WTC11 (cell line): ENCODE measurements at regions not wholly inside any gene's neighbourhood (a gene's known extent, or its start where the extent isn't known, plus 50 kb on each side); places are given as distances from the start of the nearest gene placed in this dataset.

Experiments used
- ATAC-seq: fragments of 200-7000 bp; cut with Tn5 transposase; 2 replicates; pipeline ENCODE4 v1.10.0; 2021; ENCODE audit warnings: mild to moderate bottlenecking, moderate library complexity
- CTCF ChIA-PET: fragments of 300-600 bp; sonication (Branson Sonifier 250); formaldehyde crosslinking; loops from one replicate; lab custom pipeline; 2021; ENCODE audit warnings: antibody characterized with exemption; lab: Charles Lee
- POLR2A ChIA-PET: fragments of 350-600 bp; sonication (Branson Sonifier 250); formaldehyde crosslinking; loops from one replicate; lab custom pipeline; 2021; ENCODE audit warnings: antibody characterized with exemption; lab: Charles Lee
- DNase-seq: peaks from one replicate; pipeline ENCODE4 v3.0.0; 2021; ENCODE audit warnings: low spot score
- H3K27ac Mint-ChIP-seq: 2 replicates; pipeline ENCODE4 v1.8.0; 2021; ENCODE audit warnings: mixed read lengths
- H3K27me3 Mint-ChIP-seq: 2 replicates; pipeline ENCODE4 v1.8.0; 2021; ENCODE audit warnings: low read depth, mild to moderate bottlenecking, moderate library complexity, mixed read lengths
- H3K36me3 Mint-ChIP-seq: 2 replicates; pipeline ENCODE4 v1.8.0; 2021; ENCODE audit warnings: mixed read lengths
- H3K4me1 Mint-ChIP-seq: 2 replicates; pipeline ENCODE4 v1.8.0; 2022; ENCODE audit warnings: mixed read lengths
- H3K4me3 Mint-ChIP-seq: 2 replicates; pipeline ENCODE4 v1.8.0; 2021; ENCODE audit warnings: mild to moderate bottlenecking, moderate library complexity, mixed read lengths
- H3K9me3 Mint-ChIP-seq: 2 replicates; pipeline ENCODE4 v1.8.0; 2021; ENCODE audit warnings: mixed read lengths
- EMX1 ChIP-seq: fragments of 250-450 bp; sonication (Bioruptor Pico); IDR thresholded peaks from 2 replicates; pipeline ENCODE4 v1.8.0; 2021; ENCODE audit warnings: mild to moderate bottlenecking
- FOXJ3 ChIP-seq: sonication (generic); formaldehyde crosslinking; IDR thresholded peaks from 2 replicates; pipeline ENCODE4 v1.9.0; 2021; ENCODE audit warnings: missing genetic modification reagents, mild to moderate bottlenecking, borderline replicate concordance
- FOXK1 ChIP-seq: sonication (generic); formaldehyde crosslinking; IDR thresholded peaks from 2 replicates; pipeline ENCODE4 v1.8.0; 2022; ENCODE audit warnings: mild to moderate bottlenecking, moderate library complexity, missing genetic modification reagents
- HMGXB4 ChIP-seq: sonication (generic); formaldehyde crosslinking; IDR thresholded peaks from 2 replicates; pipeline ENCODE4 v1.8.1; 2023; ENCODE audit warnings: mild to moderate bottlenecking, moderate library complexity, missing genetic modification reagents
- IRF2 ChIP-seq: sonication (generic); formaldehyde crosslinking; IDR thresholded peaks from 2 replicates; pipeline ENCODE4 v1.8.0; 2022; ENCODE audit warnings: low read depth, missing genetic modification reagents, borderline replicate concordance
- JUN ChIP-seq: sonication (generic); formaldehyde crosslinking; IDR thresholded peaks from 2 replicates; pipeline ENCODE4 v1.8.0; 2023; ENCODE audit warnings: mild to moderate bottlenecking, missing genetic modification reagents
- MXD4 ChIP-seq: fragments of 250-450 bp; sonication (Bioruptor Pico); IDR thresholded peaks from 2 replicates; pipeline ENCODE4 v1.8.0; 2021; ENCODE audit warnings: mild to moderate bottlenecking, moderate library complexity, borderline replicate concordance
- NFATC4 ChIP-seq: fragments of 250-450 bp; sonication (Bioruptor Pico); IDR thresholded peaks from 2 replicates; pipeline ENCODE4 v1.9.0; 2021; ENCODE audit warnings: mild to moderate bottlenecking
- NR1H2 ChIP-seq: sonication (generic); formaldehyde crosslinking; IDR thresholded peaks from 2 replicates; pipeline ENCODE4 v1.9.0; 2021; ENCODE audit warnings: mild to moderate bottlenecking, moderate library complexity, missing genetic modification reagents
- NR3C1 ChIP-seq: sonication (generic); formaldehyde crosslinking; conservative IDR thresholded peaks from 2 replicates; pipeline ENCODE4 v1.8.1; 2023; ENCODE audit warnings: low read depth, mild to moderate bottlenecking, missing genetic modification reagents
- TCF7 ChIP-seq: sonication (generic); formaldehyde crosslinking; IDR thresholded peaks from 2 replicates; pipeline ENCODE4 v1.8.0; 2022; ENCODE audit warnings: mild to moderate bottlenecking, low read depth, missing genetic modification reagents, moderate library complexity
- TEAD1 ChIP-seq: sonication (generic); formaldehyde crosslinking; IDR thresholded peaks from 2 replicates; pipeline ENCODE4 v1.8.0; 2022; ENCODE audit warnings: mild to moderate bottlenecking, missing genetic modification reagents
- USF2 ChIP-seq: sonication (generic); formaldehyde crosslinking; IDR thresholded peaks from 2 replicates; pipeline ENCODE4 v1.8.1; 2023; ENCODE audit warnings: mild to moderate bottlenecking, missing genetic modification reagents, moderate library complexity
- ZBTB43 ChIP-seq: sonication (generic); formaldehyde crosslinking; IDR thresholded peaks from 2 replicates; pipeline ENCODE4 v1.8.1; 2023; ENCODE audit warnings: mild to moderate bottlenecking, missing genetic modification reagents
- ZNF121 ChIP-seq: sonication (generic); formaldehyde crosslinking; IDR thresholded peaks from 2 replicates; pipeline ENCODE4 v1.8.0; 2023; ENCODE audit warnings: missing genetic modification reagents
- ZNF232 ChIP-seq: sonication (generic); formaldehyde crosslinking; IDR thresholded peaks from 2 replicates; pipeline ENCODE4 v1.8.0; 2022; ENCODE audit warnings: mild to moderate bottlenecking, missing genetic modification reagents
- ZNF281 ChIP-seq: sonication (generic); formaldehyde crosslinking; IDR thresholded peaks from 2 replicates; pipeline ENCODE4 v1.8.0; 2023; ENCODE audit warnings: mild to moderate bottlenecking, missing genetic modification reagents
- ZNF423 ChIP-seq: fragments of 250-450 bp; sonication (Bioruptor Pico); IDR thresholded peaks from 2 replicates; pipeline ENCODE4 v2.1.2; 2022; ENCODE audit warnings: mild to moderate bottlenecking, moderate library complexity
- ZNF425 ChIP-seq: fragments of 250-450 bp; sonication (Bioruptor Pico); conservative IDR thresholded peaks from 2 replicates; pipeline ENCODE4 v1.9.0; 2021; ENCODE audit warnings: mild to moderate bottlenecking
- ZSCAN18 ChIP-seq: fragments of 250-450 bp; sonication (Bioruptor Pico); IDR thresholded peaks from 2 replicates; pipeline ENCODE4 v2.1.2; 2022; ENCODE audit warnings: mild to moderate bottlenecking, moderate library complexity

- POLR2A ChIA-PET: no interaction called here
Observed at GRCh38 chrX:10902001-10902400, 209.1 kb upstream of the HCCS start.

More at GRCh38 chrX:10902001-10902400, 209.1 kb upstream of the HCCS start:
- TF ChIP-seq ZNF121 (CRISPR knock-in tag): no peak
- no peak for TF ChIP-seq TEAD1 (CRISPR knock-in tag)
- TF ChIP-seq NR1H2 (CRISPR knock-in tag): no peak
- TF ChIP-seq ZNF423 (CRISPR knock-in tag): no peak
- TF ChIP-seq ZNF232: no peak
- no peak for TF ChIP-seq JUN (CRISPR knock-in tag)
- no peak for TF ChIP-seq ZSCAN18 (CRISPR knock-in tag)
- TF ChIP-seq NFATC4 (CRISPR knock-in tag): no peak
- TF ChIP-seq TCF7 (CRISPR knock-in tag): no peak
- no peak for TF ChIP-seq USF2
- no peak for TF ChIP-seq NR3C1
- TF ChIP-seq ZBTB43 (CRISPR knock-in tag): no peak
- TF ChIP-seq FOXK1: no peak
- TF ChIP-seq EMX1: no peak
- TF ChIP-seq HMGXB4: no peak
- TF ChIP-seq IRF2: no peak
- TF ChIP-seq ZNF425: no peak
- TF ChIP-seq FOXJ3 (CRISPR knock-in tag): no peak
- no peak for TF ChIP-seq MXD4
- no peak for TF ChIP-seq ZNF281
- TF ChIP-seq, all 79 proteins: peak for 0
- Mint-ChIP-seq H3K4me3 (no peak overlapping the region), H3K9me3 (peaks cover 2% of the 10 kb centered on the region), H3K4me1 (no peaks in the 10 kb centered on the region; the same call in 1 of the 2 replicates), H3K27me3 (no peaks in the 10 kb centered on the region), H3K36me3 (no peaks in the 10 kb centered on the region), H3K27ac (no peak overlapping the region)
- DNase-seq (no peak), ATAC-seq (no peak)
- CTCF ChIA-PET: no interaction called here
